PFSK-1 (cell line): ENCODE measurements at regions not wholly inside any gene's neighbourhood (a gene's known extent, or its start where the extent isn't known, plus 50 kb on each side); places are given as distances from the start of the nearest gene placed in this dataset.

ENCODE experiments used
- POLR2AphosphoS5 ChIP-seq: IDR thresholded peaks from 2 replicates; pipeline ENCODE4 v1.6.1; 2012; ENCODE audit warnings: low read depth, mild to moderate bottlenecking, control low read depth, low read length, moderate library complexity
- SIN3A ChIP-seq: IDR thresholded peaks from 2 replicates; pipeline ENCODE4 v1.6.1; 2012; ENCODE audit warnings: mild to moderate bottlenecking, low read length, moderate library complexity, borderline replicate concordance; ENCODE audit not compliant: insufficient read depth
- TF ChIP-seq, protein P1 (sequence below), 2 experiments: IDR thresholded peaks; 2 replicates each; pipeline versions ENCODE4 v1.6.1 to v1.8.0; 2011 to 2012; ENCODE audit warnings: low read depth in 2 of 2, low read length in 2 of 2, control low read depth in 1 of 2, inconsistent platforms in 1 of 2, mild to moderate bottlenecking in 1 of 2, moderate library complexity in 1 of 2; ENCODE audit not compliant: insufficient read depth in 1 of 2

DNA sequence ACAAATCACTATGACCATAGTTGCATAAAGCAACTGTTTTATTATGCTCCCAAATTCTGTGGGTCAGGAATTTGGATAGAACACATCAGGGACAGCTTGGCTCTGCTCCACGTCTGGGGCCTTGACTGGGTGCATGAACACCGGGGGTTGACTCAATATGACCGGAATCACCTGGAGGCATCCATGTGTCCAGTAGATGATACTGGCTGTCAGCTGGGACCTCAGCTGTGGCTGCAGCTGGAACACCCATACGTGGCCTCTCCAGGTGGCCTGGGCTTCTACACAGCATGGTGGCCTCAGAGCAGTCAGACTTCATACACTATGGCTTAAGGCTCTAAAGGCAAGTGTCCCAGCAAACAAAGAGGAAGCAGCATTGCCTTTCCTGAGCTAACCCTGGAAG is 113.4 kb downstream of the NRN1 start:
- TF ChIP-seq POLR2AphosphoS5 (no peak), SIN3A (no peak)
- TF ChIP-seq, protein P1, sequence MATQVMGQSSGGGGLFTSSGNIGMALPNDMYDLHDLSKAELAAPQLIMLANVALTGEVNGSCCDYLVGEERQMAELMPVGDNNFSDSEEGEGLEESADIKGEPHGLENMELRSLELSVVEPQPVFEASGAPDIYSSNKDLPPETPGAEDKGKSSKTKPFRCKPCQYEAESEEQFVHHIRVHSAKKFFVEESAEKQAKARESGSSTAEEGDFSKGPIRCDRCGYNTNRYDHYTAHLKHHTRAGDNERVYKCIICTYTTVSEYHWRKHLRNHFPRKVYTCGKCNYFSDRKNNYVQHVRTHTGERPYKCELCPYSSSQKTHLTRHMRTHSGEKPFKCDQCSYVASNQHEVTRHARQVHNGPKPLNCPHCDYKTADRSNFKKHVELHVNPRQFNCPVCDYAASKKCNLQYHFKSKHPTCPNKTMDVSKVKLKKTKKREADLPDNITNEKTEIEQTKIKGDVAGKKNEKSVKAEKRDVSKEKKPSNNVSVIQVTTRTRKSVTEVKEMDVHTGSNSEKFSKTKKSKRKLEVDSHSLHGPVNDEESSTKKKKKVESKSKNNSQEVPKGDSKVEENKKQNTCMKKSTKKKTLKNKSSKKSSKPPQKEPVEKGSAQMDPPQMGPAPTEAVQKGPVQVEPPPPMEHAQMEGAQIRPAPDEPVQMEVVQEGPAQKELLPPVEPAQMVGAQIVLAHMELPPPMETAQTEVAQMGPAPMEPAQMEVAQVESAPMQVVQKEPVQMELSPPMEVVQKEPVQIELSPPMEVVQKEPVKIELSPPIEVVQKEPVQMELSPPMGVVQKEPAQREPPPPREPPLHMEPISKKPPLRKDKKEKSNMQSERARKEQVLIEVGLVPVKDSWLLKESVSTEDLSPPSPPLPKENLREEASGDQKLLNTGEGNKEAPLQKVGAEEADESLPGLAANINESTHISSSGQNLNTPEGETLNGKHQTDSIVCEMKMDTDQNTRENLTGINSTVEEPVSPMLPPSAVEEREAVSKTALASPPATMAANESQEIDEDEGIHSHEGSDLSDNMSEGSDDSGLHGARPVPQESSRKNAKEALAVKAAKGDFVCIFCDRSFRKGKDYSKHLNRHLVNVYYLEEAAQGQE (IDR thresholded peaks at IDR 0.05; ENCODE audit: insufficient read depth in 1 of 2, low read depth in 2 of 2, low read length in 2 of 2), result no peak
